Caco-2 (cell line): ENCODE measurements at regions not wholly inside any gene's neighbourhood (a gene's known extent, or its start where the extent isn't known, plus 50 kb on each side); places are given as distances from the start of the nearest gene placed in this dataset.
A peak's percentile ranks its signal among the peaks of the same experiment; 100 is the strongest.

Source experiments
- BruUV-seq: library from RNA; stranded (reverse); fragments of 400-500 nt; replicated peaks from 2 replicates; lab custom pipeline; 2021; lab: Mats Ljungman, UMichigan
- CTCF ChIA-PET: fragments of 300-600 bp; sonication (Branson Sonifier 250); formaldehyde crosslinking; loops from one replicate; lab custom pipeline; 2022; ENCODE audit warnings: antibody characterized with exemption; lab: Charles Lee
- POLR2A ChIA-PET: fragments of 300-600 bp; sonication (Branson Sonifier 250); formaldehyde crosslinking; loops from one replicate; lab custom pipeline; 2022; ENCODE audit warnings: antibody characterized with exemption; lab: Charles Lee
- DNase-seq, 2 experiments: peaks; one replicate each; pipeline versions ENCODE4 v3.0.0 to v3.0.0-alpha.2; 2020 to 2022
- H3K27me3 ChIP-seq: replicated peaks from 2 replicates; pipeline ENCODE4 v1.6.0; 2011; ENCODE audit warnings: low read length; ENCODE audit not compliant: control insufficient read depth, insufficient read depth
- H3K36me3 ChIP-seq: 2 replicates; pipeline ENCODE4 v1.5.1; 2011; ENCODE audit warnings: low read length; ENCODE audit not compliant: control insufficient read depth, insufficient read depth
- H3K4me1 ChIP-seq: fragments of 250-450 bp; sonication (Bioruptor Pico); 2 replicates; pipeline ENCODE4 v1.5.1; 2020; ENCODE audit warnings: mild to moderate bottlenecking
- H3K4me3 ChIP-seq: 2 replicates; pipeline ENCODE4 v1.5.1; 2011; ENCODE audit warnings: low read depth, mild to moderate bottlenecking, control low read depth, low read length
- H3K9me3 ChIP-seq: fragments of 250-450 bp; sonication (Bioruptor Pico); 2 replicates; pipeline ENCODE4 v1.5.1; 2020; ENCODE audit warnings: mild to moderate bottlenecking, moderate library complexity
- H3K27ac Mint-ChIP-seq: one replicate; pipeline ENCODE4 v1.8.0; 2022; ENCODE audit warnings: mixed read lengths; ENCODE audit not compliant: unreplicated experiment
- H3K27me3 Mint-ChIP-seq: one replicate; pipeline ENCODE4 v1.8.0; 2022; ENCODE audit warnings: mixed read lengths; ENCODE audit not compliant: insufficient read depth, unreplicated experiment
- H3K36me3 Mint-ChIP-seq: one replicate; pipeline ENCODE4 v1.8.0; 2022; ENCODE audit warnings: mild to moderate bottlenecking, mixed read lengths; ENCODE audit not compliant: insufficient read depth, unreplicated experiment
- H3K4me1 Mint-ChIP-seq: one replicate; pipeline ENCODE4 v1.8.0; 2022; ENCODE audit warnings: low read depth, mixed read lengths; ENCODE audit not compliant: unreplicated experiment
- H3K4me3 Mint-ChIP-seq: one replicate; pipeline ENCODE4 v1.8.0; 2022; ENCODE audit warnings: mild to moderate bottlenecking, moderate library complexity, mixed read lengths; ENCODE audit not compliant: unreplicated experiment
- H3K9me3 Mint-ChIP-seq: one replicate; pipeline ENCODE4 v1.8.0; 2022; ENCODE audit warnings: mixed read lengths; ENCODE audit not compliant: unreplicated experiment
- CTCF ChIP-seq, 2 experiments: fragments of 200-600 bp in 1 of 2; IDR thresholded peaks; 1 replicate in 1 of 2; 2 replicates in 1 of 2; pipeline versions ENCODE4 v1.5.1 to v1.8.0; 2011 to 2022; ENCODE audit warnings: antibody characterized with exemption in 1 of 2, control low read depth in 1 of 2, inconsistent platforms in 1 of 2, low read depth in 1 of 2, low read length in 1 of 2, mild to moderate bottlenecking in 1 of 2, moderate library complexity in 1 of 2; ENCODE audit not compliant: insufficient read depth in 1 of 2, severe bottlenecking in 1 of 2, unreplicated experiment in 1 of 2
- intact Hi-C: fragments of 100-400 bp; cut with micrococcal nuclease; formaldehyde crosslinking; loops from one replicate; pipeline ENCODE4 v1.10.0; 2022; ENCODE audit not compliant: unreplicated experiment

GRCh38 chr9:87290241-87291052, 207.2 kb upstream of the DAPK1 start:
- no peaks in the 10 kb centered on the region for H3K9me3 ChIP-seq
- no peaks in the 10 kb centered on the region for H3K27me3 ChIP-seq
- peak in 1 of 2 experiments; percentile 2 for DNase-seq
- no peaks in the 10 kb centered on the region for H3K36me3 ChIP-seq
- Mint-ChIP-seq H3K4me1 (no peaks in the 10 kb centered on the region), H3K36me3 (no peaks in the 10 kb centered on the region), H3K4me3 (no peak overlapping the region), H3K27me3 (peaks cover 3% of the 10 kb centered on the region), H3K9me3 (no peaks in the 10 kb centered on the region), H3K27ac (no peak overlapping the region)
- intact Hi-C loops, result no loop called here
- H3K4me3 ChIP-seq, result no peak overlapping the region
- CTCF ChIA-PET, result no interaction called here
- POLR2A ChIA-PET, result no interaction called here
- H3K4me1 ChIP-seq, result no peaks in the 10 kb centered on the region
- TF ChIP-seq CTCF (IDR thresholded peaks at IDR 0.05; ENCODE audit: insufficient read depth in 1 of 2, low read depth in 1 of 2, low read length in 1 of 2, severe bottlenecking in 1 of 2, unreplicated experiment in 1 of 2), result no peak
- BruUV-seq, result no TSS peak

GRCh38 chr9:87292449-87293191, 205.0 kb upstream of the DAPK1 start:
- intact Hi-C loops, result no loop called here
- POLR2A ChIA-PET, result no interaction called here
- BruUV-seq, result no TSS peak

More at GRCh38 chr9:87292449-87293191, 205.0 kb upstream of the DAPK1 start:
- H3K4me1 ChIP-seq, result no peaks in the 10 kb centered on the region
- CTCF ChIA-PET, result no interaction called here
- Mint-ChIP-seq H3K4me3 (no peak overlapping the region), H3K9me3 (no peaks in the 10 kb centered on the region), H3K4me1 (no peaks in the 10 kb centered on the region), H3K36me3 (no peaks in the 10 kb centered on the region), H3K27ac (no peak overlapping the region), H3K27me3 (peaks cover 3% of the 10 kb centered on the region)
- H3K9me3 ChIP-seq, result no peaks in the 10 kb centered on the region
- no peaks in the 10 kb centered on the region for H3K36me3 ChIP-seq
- DNase-seq, result no peak
- no peak for TF ChIP-seq CTCF (IDR thresholded peaks at IDR 0.05; ENCODE audit: insufficient read depth in 1 of 2, low read depth in 1 of 2, low read length in 1 of 2, severe bottlenecking in 1 of 2, unreplicated experiment in 1 of 2)
- no peaks in the 10 kb centered on the region for H3K27me3 ChIP-seq
- H3K4me3 ChIP-seq, result no peak overlapping the region
